GM23338 (cell line): ENCODE measurements at regions not wholly inside any gene's neighbourhood (a gene's known extent, or its start where the extent isn't known, plus 50 kb on each side); places are given as distances from the start of the nearest gene placed in this dataset.

Experiments used
- ATAC-seq: fragments of 200-7000 bp; cut with Tn5 transposase; 3 replicates; pipeline ENCODE4 v1.9.1; 2020
- DNase-seq: peaks from one replicate; pipeline ENCODE4 v3.0.0-alpha.2; 2015; ENCODE audit warnings: low spot score
- H2AFZ ChIP-seq: fragments of 200-600 bp; sonication (generic); 2 replicates; pipeline ENCODE4 v1.8.0; 2016; ENCODE audit warnings: antibody characterized with exemption, mild to moderate bottlenecking, moderate library complexity
- H3F3A ChIP-seq: fragments of 200-600 bp; sonication (generic); replicated peaks from 2 replicates; pipeline ENCODE4 v1.8.0; 2017; ENCODE audit warnings: antibody characterized with exemption, mixed run types, low read depth
- H3K27ac ChIP-seq: fragments of 200-600 bp; sonication (generic); 2 replicates; pipeline ENCODE4 v1.6.1; 2016; ENCODE audit warnings: low read depth
- H3K27me3 ChIP-seq: fragments of 200-600 bp; sonication (generic); 2 replicates; pipeline ENCODE4 v1.8.0; 2016; ENCODE audit warnings: mild to moderate bottlenecking, mixed run types, moderate library complexity; ENCODE audit not compliant: insufficient read depth
- H3K36me3 ChIP-seq: fragments of 200-600 bp; sonication (generic); 2 replicates; pipeline ENCODE4 v1.8.0; 2016; ENCODE audit warnings: mild to moderate bottlenecking; ENCODE audit not compliant: insufficient read depth
- H3K4me1 ChIP-seq: fragments of 200-600 bp; sonication (generic); 2 replicates; pipeline ENCODE4 v1.8.0; 2016; ENCODE audit warnings: mild to moderate bottlenecking, moderate library complexity; ENCODE audit not compliant: insufficient read depth
- H3K4me2 ChIP-seq: fragments of 200-600 bp; sonication (generic); 2 replicates; pipeline ENCODE4 v1.7.1; 2017; ENCODE audit warnings: mixed run types
- H3K4me3 ChIP-seq: fragments of 200-600 bp; sonication (generic); 2 replicates; pipeline ENCODE4 v1.6.1; 2016; ENCODE audit warnings: mixed run types
- H3K79me2 ChIP-seq: fragments of 200-600 bp; sonication (generic); replicated peaks from 2 replicates; pipeline ENCODE4 v1.8.0; 2017; ENCODE audit warnings: mild to moderate bottlenecking; ENCODE audit not compliant: insufficient read depth
- H3K9me2 ChIP-seq: fragments of 200-600 bp; sonication (generic); 2 replicates; pipeline ENCODE4 v1.8.0; 2017; ENCODE audit not compliant: insufficient read depth
- H4K20me1 ChIP-seq: fragments of 200-600 bp; sonication (generic); replicated peaks from 2 replicates; pipeline ENCODE4 v1.8.0; 2017; ENCODE audit warnings: mild to moderate bottlenecking; ENCODE audit not compliant: insufficient read depth
- H3K27ac Mint-ChIP-seq: 2 replicates; pipeline ENCODE4 v1.8.0; 2020; ENCODE audit warnings: inconsistent platforms, mild to moderate bottlenecking, moderate library complexity, mixed read lengths
- H3K27me3 Mint-ChIP-seq: 3 replicates; pipeline ENCODE4 v1.8.0; 2022; ENCODE audit warnings: low read depth, mild to moderate bottlenecking, moderate library complexity, mixed read lengths, inconsistent platforms; ENCODE audit not compliant: insufficient read depth, poor library complexity
- H3K36me3 Mint-ChIP-seq: 3 replicates; pipeline ENCODE4 v1.8.0; 2021; ENCODE audit warnings: low read depth, mild to moderate bottlenecking, inconsistent platforms, moderate library complexity, mixed read lengths
- H3K4me1 Mint-ChIP-seq: 3 replicates; pipeline ENCODE4 v1.8.0; 2020; ENCODE audit warnings: mild to moderate bottlenecking, inconsistent platforms, mixed read lengths
- H3K4me3 Mint-ChIP-seq: 3 replicates; pipeline ENCODE4 v1.8.0; 2021; ENCODE audit warnings: moderate library complexity, mild to moderate bottlenecking, inconsistent platforms, mixed read lengths
- H3K9me3 Mint-ChIP-seq: 3 replicates; pipeline ENCODE4 v1.8.0; 2020; ENCODE audit warnings: moderate library complexity, mild to moderate bottlenecking, inconsistent platforms, mixed read lengths
- CREB1 ChIP-seq: fragments of 250-450 bp; sonication (Bioruptor Pico); IDR thresholded peaks from 2 replicates; pipeline ENCODE4 v1.5.0; 2020; ENCODE audit warnings: low read depth, mild to moderate bottlenecking, moderate library complexity
- CTCF ChIP-seq, 2 experiments: fragments of 200-600 bp in 1 of 2; sonication (generic) in 1 of 2; conservative IDR thresholded peaks; 2 replicates each; pipeline versions ENCODE4 v1.5.1 to v1.6.1; 2016 to 2017; ENCODE audit warnings: antibody characterized with exemption in 2 of 2, low read depth in 2 of 2, mild to moderate bottlenecking in 2 of 2, moderate library complexity in 1 of 2
- ETS1 ChIP-seq: IDR thresholded peaks from 2 replicates; pipeline ENCODE4 v1.6.1; 2016; ENCODE audit warnings: antibody characterized with exemption
- EZH2 ChIP-seq: fragments of 200-600 bp; sonication (generic); IDR thresholded peaks from one replicate; pipeline ENCODE4 v1.8.0; 2017; ENCODE audit warnings: antibody characterized with exemption, mild to moderate bottlenecking, low read depth; ENCODE audit not compliant: unreplicated experiment
- EZH2phosphoT487 ChIP-seq: fragments of 200-600 bp; sonication (generic); IDR thresholded peaks from one replicate; pipeline ENCODE4 v1.8.1; 2018; ENCODE audit warnings: antibody characterized with exemption; ENCODE audit not compliant: unreplicated experiment
- JUNB ChIP-seq: IDR thresholded peaks from one replicate; pipeline ENCODE4 v1.6.1; 2016; ENCODE audit warnings: antibody characterized with exemption; ENCODE audit not compliant: unreplicated experiment
- POLR2AphosphoS5 ChIP-seq: IDR thresholded peaks from 2 replicates; pipeline ENCODE4 v1.6.1; 2016; ENCODE audit warnings: antibody characterized with exemption, low read depth
- STAT1 ChIP-seq: IDR thresholded peaks from one replicate; pipeline ENCODE4 v1.6.1; 2016; ENCODE audit warnings: antibody characterized with exemption; ENCODE audit not compliant: unreplicated experiment
- ZNF462 ChIP-seq: fragments of 250-450 bp; sonication (Bioruptor Pico); IDR thresholded peaks from 2 replicates; pipeline ENCODE4 v1.5.0; 2020; ENCODE audit warnings: mild to moderate bottlenecking, moderate library complexity

- TF ChIP-seq ETS1 (no peak), JUNB (no peak), POLR2AphosphoS5 (no peak)
Observed at GRCh38 chr2:122750095-122750494, 994.6 kb downstream of the TSN start (continued).

- TF ChIP-seq POLR2AphosphoS5 (no peak), EZH2 (no peak), CTCF (conservative IDR thresholded peaks at IDR 0.05; ENCODE audit: low read depth in 2 of 2) (no peak), CREB1 (CRISPR knock-in tag) (no peak)
- Histone ChIP-seq H3K36me3 (no peaks in the 10 kb centered on the region), H3K4me3 (no peak overlapping the region), H3F3A (no peaks in the 10 kb centered on the region), H3K79me2 (no peaks in the 10 kb centered on the region), H3K27ac (no peak overlapping the region), H2AFZ (no peak overlapping the region), H3K4me2 (0 out of 2 replicates have a peak overlapping the region, but pooled peaks have one; percentile 17), H3K4me1 (peaks cover 7% of the 10 kb centered on the region), H3K9me2 (no peaks in the 10 kb centered on the region), H3K27me3 (no peaks in the 10 kb centered on the region), H4K20me1 (no peaks in the 10 kb centered on the region)
- H3K27ac Mint-ChIP-seq, result no peak overlapping the region
- H3K4me1 Mint-ChIP-seq, result peaks cover 30% of the 10 kb centered on the region
- DNase-seq (no peak), ATAC-seq (no peak)
- no peaks in the 10 kb centered on the region for H3K36me3 Mint-ChIP-seq
- H3K9me3 Mint-ChIP-seq, result no peaks in the 10 kb centered on the region
- H3K27me3 Mint-ChIP-seq, result peaks cover 1% of the 10 kb centered on the region
- H3K4me3 Mint-ChIP-seq, result no peak overlapping the region
Observed at GRCh38 chr2:122750808-122751207, 995.4 kb downstream of the TSN start.

- no peak overlapping the region for H3K4me3 Mint-ChIP-seq
- ATAC-seq (no peak), DNase-seq (no peak)
- no peaks in the 10 kb centered on the region for H3K9me3 Mint-ChIP-seq
- no peak overlapping the region for H3K4me3 ChIP-seq
- H3K4me1 Mint-ChIP-seq, result peaks cover 23% of the 10 kb centered on the region
- no peak overlapping the region for H3K4me2 ChIP-seq
- no peaks in the 10 kb centered on the region for H3K9me2 ChIP-seq
- no peaks in the 10 kb centered on the region for H3K79me2 ChIP-seq
- H3K27me3 Mint-ChIP-seq, result no peaks in the 10 kb centered on the region
- no peaks in the 10 kb centered on the region for H3K27me3 ChIP-seq
- H3K27ac ChIP-seq, result no peak overlapping the region
- H3F3A ChIP-seq, result no peaks in the 10 kb centered on the region
- H4K20me1 ChIP-seq, result no peaks in the 10 kb centered on the region
- H3K4me1 ChIP-seq, result peaks cover 7% of the 10 kb centered on the region
- H3K27ac Mint-ChIP-seq, result no peak overlapping the region
- no peaks in the 10 kb centered on the region for H3K36me3 Mint-ChIP-seq
- H3K36me3 ChIP-seq, result no peaks in the 10 kb centered on the region
- no peak overlapping the region for H2AFZ ChIP-seq
- no peak for TF ChIP-seq EZH2
- no peak for TF ChIP-seq STAT1
- TF ChIP-seq CTCF (conservative IDR thresholded peaks at IDR 0.05; ENCODE audit: low read depth in 2 of 2), result no peak
- TF ChIP-seq ZNF462, result no peak
- TF ChIP-seq EZH2phosphoT487, result no peak
- TF ChIP-seq CREB1 (CRISPR knock-in tag), result no peak
Observed at GRCh38 chr2:122753336-122753735, 997.9 kb downstream of the TSN start.
